Caco-2 (cell line): ENCODE measurements at regions not wholly inside any gene's neighbourhood (a gene's known extent, or its start where the extent isn't known, plus 50 kb on each side); places are given as distances from the start of the nearest gene placed in this dataset.

Experiments used
- BruUV-seq: library from RNA; stranded (reverse); fragments of 400-500 nt; replicated peaks from 2 replicates; lab custom pipeline; 2021; lab: Mats Ljungman, UMichigan
- CTCF ChIA-PET: fragments of 300-600 bp; sonication (Branson Sonifier 250); formaldehyde crosslinking; loops from one replicate; lab custom pipeline; 2022; ENCODE audit warnings: antibody characterized with exemption; lab: Charles Lee
- POLR2A ChIA-PET: fragments of 300-600 bp; sonication (Branson Sonifier 250); formaldehyde crosslinking; loops from one replicate; lab custom pipeline; 2022; ENCODE audit warnings: antibody characterized with exemption; lab: Charles Lee
- DNase-seq, 2 experiments: peaks; one replicate each; pipeline versions ENCODE4 v3.0.0 to v3.0.0-alpha.2; 2020 to 2022
- H3K27me3 ChIP-seq: replicated peaks from 2 replicates; pipeline ENCODE4 v1.6.0; 2011; ENCODE audit warnings: low read length; ENCODE audit not compliant: control insufficient read depth, insufficient read depth
- H3K36me3 ChIP-seq: 2 replicates; pipeline ENCODE4 v1.5.1; 2011; ENCODE audit warnings: low read length; ENCODE audit not compliant: control insufficient read depth, insufficient read depth
- H3K4me1 ChIP-seq: fragments of 250-450 bp; sonication (Bioruptor Pico); 2 replicates; pipeline ENCODE4 v1.5.1; 2020; ENCODE audit warnings: mild to moderate bottlenecking
- H3K4me3 ChIP-seq: 2 replicates; pipeline ENCODE4 v1.5.1; 2011; ENCODE audit warnings: low read depth, mild to moderate bottlenecking, control low read depth, low read length
- H3K9me3 ChIP-seq: fragments of 250-450 bp; sonication (Bioruptor Pico); 2 replicates; pipeline ENCODE4 v1.5.1; 2020; ENCODE audit warnings: mild to moderate bottlenecking, moderate library complexity
- H3K27ac Mint-ChIP-seq: one replicate; pipeline ENCODE4 v1.8.0; 2022; ENCODE audit warnings: mixed read lengths; ENCODE audit not compliant: unreplicated experiment
- H3K27me3 Mint-ChIP-seq: one replicate; pipeline ENCODE4 v1.8.0; 2022; ENCODE audit warnings: mixed read lengths; ENCODE audit not compliant: insufficient read depth, unreplicated experiment
- H3K36me3 Mint-ChIP-seq: one replicate; pipeline ENCODE4 v1.8.0; 2022; ENCODE audit warnings: mild to moderate bottlenecking, mixed read lengths; ENCODE audit not compliant: insufficient read depth, unreplicated experiment
- H3K4me1 Mint-ChIP-seq: one replicate; pipeline ENCODE4 v1.8.0; 2022; ENCODE audit warnings: low read depth, mixed read lengths; ENCODE audit not compliant: unreplicated experiment
- H3K4me3 Mint-ChIP-seq: one replicate; pipeline ENCODE4 v1.8.0; 2022; ENCODE audit warnings: mild to moderate bottlenecking, moderate library complexity, mixed read lengths; ENCODE audit not compliant: unreplicated experiment
- H3K9me3 Mint-ChIP-seq: one replicate; pipeline ENCODE4 v1.8.0; 2022; ENCODE audit warnings: mixed read lengths; ENCODE audit not compliant: unreplicated experiment
- intact Hi-C: fragments of 100-400 bp; cut with micrococcal nuclease; formaldehyde crosslinking; loops from one replicate; pipeline ENCODE4 v1.10.0; 2022; ENCODE audit not compliant: unreplicated experiment
- TF ChIP-seq, protein P1 (sequence below), 2 experiments: fragments of 200-600 bp in 1 of 2; IDR thresholded peaks; 1 replicate in 1 of 2; 2 replicates in 1 of 2; pipeline versions ENCODE4 v1.5.1 to v1.8.0; 2011 to 2022; ENCODE audit warnings: antibody characterized with exemption in 1 of 2, control low read depth in 1 of 2, inconsistent platforms in 1 of 2, low read depth in 1 of 2, low read length in 1 of 2, mild to moderate bottlenecking in 1 of 2, moderate library complexity in 1 of 2; ENCODE audit not compliant: insufficient read depth in 1 of 2, severe bottlenecking in 1 of 2, unreplicated experiment in 1 of 2

DNA sequence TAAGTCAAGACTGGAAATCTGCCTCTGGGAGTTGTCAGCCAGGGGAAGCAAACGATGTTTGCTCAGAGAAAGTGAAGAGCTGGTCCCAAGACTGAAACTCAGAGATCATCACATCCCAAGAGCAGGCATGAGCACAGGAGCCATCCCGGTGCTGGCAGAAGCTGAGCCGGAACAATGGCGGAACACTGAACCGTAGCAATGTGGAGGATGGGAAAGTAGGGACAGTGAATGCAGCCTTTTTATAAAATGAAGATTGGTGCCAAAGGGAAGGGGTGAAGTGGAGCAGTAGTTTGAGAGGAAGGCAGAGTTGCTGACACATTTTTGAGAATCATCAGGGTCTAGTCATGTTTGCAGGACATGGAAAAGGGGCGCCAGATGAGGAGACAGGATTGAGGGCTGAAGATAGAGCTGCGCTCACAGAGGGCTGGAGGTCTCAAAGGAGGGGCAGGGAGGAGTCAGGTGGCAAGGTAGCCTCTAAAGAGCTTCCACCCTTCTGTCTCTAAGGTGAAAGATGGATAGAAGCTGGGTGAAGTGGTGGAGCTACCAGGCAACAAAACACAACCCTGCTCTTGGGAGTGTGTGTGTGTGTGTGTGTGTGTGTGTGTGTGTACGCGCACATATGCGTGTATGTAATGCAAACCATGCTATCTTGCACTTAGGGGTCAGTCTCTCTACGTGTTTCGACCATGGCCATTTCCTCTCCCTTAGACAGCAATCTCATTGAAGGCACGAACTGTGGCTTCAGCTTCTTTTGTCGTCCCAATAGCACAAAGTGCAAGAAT, 94.3 kb upstream of the IRF2BP2 start:
- peaks cover 23% of the 10 kb centered on the region for H3K4me1 ChIP-seq
- H3K36me3 ChIP-seq: no peaks in the 10 kb centered on the region
- TF ChIP-seq, protein P1, sequence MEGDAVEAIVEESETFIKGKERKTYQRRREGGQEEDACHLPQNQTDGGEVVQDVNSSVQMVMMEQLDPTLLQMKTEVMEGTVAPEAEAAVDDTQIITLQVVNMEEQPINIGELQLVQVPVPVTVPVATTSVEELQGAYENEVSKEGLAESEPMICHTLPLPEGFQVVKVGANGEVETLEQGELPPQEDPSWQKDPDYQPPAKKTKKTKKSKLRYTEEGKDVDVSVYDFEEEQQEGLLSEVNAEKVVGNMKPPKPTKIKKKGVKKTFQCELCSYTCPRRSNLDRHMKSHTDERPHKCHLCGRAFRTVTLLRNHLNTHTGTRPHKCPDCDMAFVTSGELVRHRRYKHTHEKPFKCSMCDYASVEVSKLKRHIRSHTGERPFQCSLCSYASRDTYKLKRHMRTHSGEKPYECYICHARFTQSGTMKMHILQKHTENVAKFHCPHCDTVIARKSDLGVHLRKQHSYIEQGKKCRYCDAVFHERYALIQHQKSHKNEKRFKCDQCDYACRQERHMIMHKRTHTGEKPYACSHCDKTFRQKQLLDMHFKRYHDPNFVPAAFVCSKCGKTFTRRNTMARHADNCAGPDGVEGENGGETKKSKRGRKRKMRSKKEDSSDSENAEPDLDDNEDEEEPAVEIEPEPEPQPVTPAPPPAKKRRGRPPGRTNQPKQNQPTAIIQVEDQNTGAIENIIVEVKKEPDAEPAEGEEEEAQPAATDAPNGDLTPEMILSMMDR (IDR thresholded peaks at IDR 0.05; ENCODE audit: insufficient read depth in 1 of 2, low read depth in 1 of 2, low read length in 1 of 2, severe bottlenecking in 1 of 2, unreplicated experiment in 1 of 2): no peak
- no peak overlapping the region for H3K4me3 Mint-ChIP-seq
- no peaks in the 10 kb centered on the region for H3K36me3 Mint-ChIP-seq
- BruUV-seq: no TSS peak
- intact Hi-C loops: no loop called here
- H3K27me3 Mint-ChIP-seq: no peaks in the 10 kb centered on the region
- no peak overlapping the region for H3K4me3 ChIP-seq
- no peak overlapping the region for H3K27ac Mint-ChIP-seq
- CTCF ChIA-PET: interaction anchor here (0.6 kb wide), 1 partner anchor 33 kb away, joined by 3 read pairs; no protein-coding TSS in a partner anchor
- peaks cover 7% of the 10 kb centered on the region; the same call in 1 of the 2 replicates for H3K9me3 ChIP-seq
- POLR2A ChIA-PET: interaction anchor here (1.3 kb wide), 1 partner anchor 92 kb away, joined by 5 read pairs; no protein-coding TSS in a partner anchor
- no peaks in the 10 kb centered on the region for H3K27me3 ChIP-seq
- H3K9me3 Mint-ChIP-seq: peaks cover 19% of the 10 kb centered on the region
- H3K4me1 Mint-ChIP-seq: peaks cover 17% of the 10 kb centered on the region
- DNase-seq: no peak

DNA sequence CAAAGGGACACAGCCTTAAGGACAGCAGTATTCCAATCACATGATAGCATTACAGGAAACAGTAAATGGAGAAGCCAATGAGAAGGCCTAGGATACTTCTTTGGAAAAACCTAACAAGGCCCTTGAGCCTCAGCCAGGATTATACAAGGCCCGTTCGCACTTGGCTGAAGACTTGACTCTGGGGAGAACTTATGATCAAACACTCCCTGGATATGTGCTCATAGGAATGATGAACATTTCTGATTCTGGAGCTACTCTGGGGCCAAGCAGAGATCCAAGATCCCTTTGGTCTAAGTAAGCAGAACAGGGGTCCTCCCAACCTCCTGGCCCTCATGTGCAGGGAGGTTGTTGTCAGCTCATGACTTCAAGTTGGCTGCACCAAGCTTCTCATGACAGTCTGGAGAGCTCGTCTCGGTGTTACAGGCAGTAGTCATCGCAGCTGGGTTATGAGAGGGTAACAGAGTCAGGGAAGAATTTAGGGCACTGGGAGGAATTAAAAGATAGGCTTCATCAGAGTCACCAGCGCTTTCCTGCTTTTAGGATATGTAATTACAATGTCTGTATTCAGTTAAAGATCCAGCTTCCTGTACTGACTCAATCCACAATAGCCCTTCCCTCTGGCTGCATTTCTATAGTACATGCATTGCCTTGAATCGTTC, 92.5 kb upstream of the IRF2BP2 start:
- no peaks in the 10 kb centered on the region for H3K27me3 ChIP-seq
- POLR2A ChIA-PET: no interaction called here
- no peaks in the 10 kb centered on the region for H3K9me3 ChIP-seq
- H3K27ac Mint-ChIP-seq: no peak overlapping the region
- peaks cover 9% of the 10 kb centered on the region for H3K9me3 Mint-ChIP-seq
- H3K4me1 ChIP-seq: peaks cover 12% of the 10 kb centered on the region
- H3K4me3 ChIP-seq: no peak overlapping the region
- H3K36me3 ChIP-seq: no peaks in the 10 kb centered on the region
- DNase-seq: no peak
- intact Hi-C loops: no loop called here
- CTCF ChIA-PET: no interaction called here
- H3K27me3 Mint-ChIP-seq: no peaks in the 10 kb centered on the region
- TF ChIP-seq, protein P1 (IDR thresholded peaks at IDR 0.05; ENCODE audit: insufficient read depth in 1 of 2, low read depth in 1 of 2, low read length in 1 of 2, severe bottlenecking in 1 of 2, unreplicated experiment in 1 of 2): no peak
- no peaks in the 10 kb centered on the region for H3K36me3 Mint-ChIP-seq
- H3K4me3 Mint-ChIP-seq: no peak overlapping the region
- BruUV-seq: no TSS peak
- H3K4me1 Mint-ChIP-seq: peaks cover 9% of the 10 kb centered on the region

DNA sequence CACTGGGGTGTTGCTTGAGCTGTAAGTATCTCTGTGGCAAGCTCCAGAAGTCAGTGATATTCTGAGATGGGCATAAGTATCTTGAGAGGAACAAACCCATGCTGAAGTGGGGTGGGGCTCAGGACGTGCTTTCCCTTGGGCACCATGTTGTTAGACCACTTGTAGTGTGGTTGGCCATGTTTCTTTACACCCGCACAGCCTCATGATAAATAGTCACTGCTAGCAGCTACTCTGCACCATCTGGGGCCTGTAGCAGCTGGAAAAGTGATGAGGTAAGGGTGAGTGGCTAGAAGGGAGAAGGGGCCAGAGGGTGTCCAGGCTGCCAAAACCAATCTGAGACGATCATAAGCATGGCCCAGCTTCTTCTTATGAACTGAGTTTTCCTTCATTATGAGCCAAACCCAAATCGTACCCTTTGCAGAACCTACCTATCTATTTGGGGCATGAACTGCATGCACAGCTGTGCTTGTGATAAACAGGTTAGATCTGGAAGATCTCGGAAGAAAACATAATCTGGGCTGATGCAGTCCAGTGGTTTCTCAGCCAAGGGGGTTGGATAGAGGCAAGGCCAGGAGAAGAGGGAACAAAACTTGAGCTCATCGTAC, 91.9 kb upstream of the IRF2BP2 start:
- ChIA-PET POLR2A (no interaction called here), CTCF (no interaction called here)
- Mint-ChIP-seq H3K4me3 (no peak overlapping the region), H3K36me3 (no peaks in the 10 kb centered on the region), H3K9me3 (peaks cover 9% of the 10 kb centered on the region), H3K27ac (no peak overlapping the region), H3K27me3 (no peaks in the 10 kb centered on the region), H3K4me1 (peaks cover 9% of the 10 kb centered on the region)
- peaks cover 12% of the 10 kb centered on the region for H3K4me1 ChIP-seq
- TF ChIP-seq, protein P1 (IDR thresholded peaks at IDR 0.05; ENCODE audit: insufficient read depth in 1 of 2, low read depth in 1 of 2, low read length in 1 of 2, severe bottlenecking in 1 of 2, unreplicated experiment in 1 of 2): no peak
- H3K9me3 ChIP-seq: no peaks in the 10 kb centered on the region
- no TSS peak for BruUV-seq
- intact Hi-C loops: no loop called here
- H3K4me3 ChIP-seq: no peak overlapping the region
- H3K27me3 ChIP-seq: no peaks in the 10 kb centered on the region
- no peak for DNase-seq
- H3K36me3 ChIP-seq: no peaks in the 10 kb centered on the region
